ENCODE measurements at regions not wholly inside any gene's neighbourhood (a gene's known extent, or its start where the extent isn't known, plus 50 kb on each side); places are given as distances from the start of the nearest gene placed in this dataset.

GRCh38 chr12:132393991-132394949 lies 64.9 kb upstream of the GALNT9 start:
- Histone ChIP-seq H3K4me1 (ENCODE audit: insufficient read depth, low read length) (no peaks in the 10 kb centered on the region), H3K79me2 (ENCODE audit: insufficient read depth, low read length) (no peaks in the 10 kb centered on the region), H4K20me1 (ENCODE audit: control insufficient read depth, insufficient read depth, insufficient read length) (no peaks in the 10 kb centered on the region), H3K14ac (ENCODE audit: insufficient read depth, low read length) (no peak overlapping the region), H4K5ac (ENCODE audit: insufficient read length, low read depth, low read length) (no peak overlapping the region), H3K27ac (ENCODE audit: insufficient read length, low read depth, low read length) (no peak overlapping the region), H3K23ac (ENCODE audit: insufficient read length, low read depth, low read length) (no peak overlapping the region), H3K9ac (ENCODE audit: extremely low read depth, insufficient read length, low read length) (no peak overlapping the region), H3K79me1 (ENCODE audit: insufficient read depth, low read depth, low read length, poor library complexity, severe bottlenecking) (no peaks in the 10 kb centered on the region), H3K18ac (ENCODE audit: insufficient read length, low read depth, low read length) (no peak overlapping the region), H3T11ph (ENCODE audit: low read length) (no peak overlapping the region), H3K23me2 (ENCODE audit: insufficient read length, low read depth, low read length, poor library complexity, severe bottlenecking) (no peaks in the 10 kb centered on the region), H3K9me3 (ENCODE audit: control insufficient read depth, low read depth, low read length) (no peaks in the 10 kb centered on the region), H3K27me3 (ENCODE audit: insufficient read depth, low read length) (peaks cover 10% of the 10 kb centered on the region; the same call in 1 of the 2 replicates), H4K91ac (ENCODE audit: insufficient read length, low read depth, low read length) (no peak overlapping the region), H2BK12ac (ENCODE audit: insufficient read length, low read depth, low read length) (no peak overlapping the region), H2BK20ac (ENCODE audit: low read depth, low read length, poor library complexity, severe bottlenecking) (no peak overlapping the region), H3K4me2 (ENCODE audit: insufficient read depth, insufficient read length, low read length) (no peak overlapping the region), H2BK15ac (ENCODE audit: low read depth, low read length) (no peak overlapping the region), H3K56ac (ENCODE audit: insufficient read length, low read depth, low read length) (no peak overlapping the region), H2BK5ac (ENCODE audit: insufficient read length, low read length) (no peak overlapping the region), H2AFZ (ENCODE audit: low read length) (no peak overlapping the region), H3K4ac (ENCODE audit: low read depth, low read length) (no peak overlapping the region), H2BK120ac (ENCODE audit: low read depth, low read length, poor library complexity, severe bottlenecking) (no peak overlapping the region), H2AK5ac (ENCODE audit: insufficient read length, low read length) (no peak overlapping the region), H4K8ac (replicated peaks; ENCODE audit: insufficient read length, low read depth, low read length) (no peak overlapping the region)
- Mint-ChIP-seq H3K9me3 (peaks cover 4 to 5% of the 10 kb centered on the region in 2 experiments; a peak in 2 of 5 replicates), H3K27me3 (ENCODE audit: low read depth) (peaks cover 74% of the 10 kb centered on the region), H3K36me3 (ENCODE audit: insufficient read depth in 1 of 3, low read depth in 3 of 3) (peaks cover 0 to 4% (median 0%) of the 10 kb centered on the region in 3 experiments; a peak in 1 of 7 replicates), H3K4me1 (peaks cover 23 to 42% of the 10 kb centered on the region in 2 experiments), H3K4me3 (peak overlapping the region in 1 of 2 experiments; percentile 14; a peak in 2 of 5 replicates), H3K27ac (peak overlapping the region in 1 of 3 experiments; percentile 90; a peak in 2 of 7 replicates)
- no CpG with 5 or more reads among the region's 36 CpGs for WGBS (ENCODE audit: extremely low coverage, insufficient read length, low lambda C conversion rate)
- no peak for TF ChIP-seq CTCF (conservative IDR thresholded peaks at IDR 0.05)
- no peak for DNase-seq
